Chondrocyte (in vitro differentiated cells): ENCODE measurements at regions not wholly inside any gene's neighbourhood (a gene's known extent, or its start where the extent isn't known, plus 50 kb on each side); places are given as distances from the start of the nearest gene placed in this dataset.

Experiments
- DNase-seq: peaks from one replicate; pipeline ENCODE4 v3.0.0; 2021; ENCODE audit warnings: mixed read lengths, low spot score
- H3K27ac Mint-ChIP-seq: one replicate; pipeline ENCODE4 v1.8.0; 2021; ENCODE audit warnings: mild to moderate bottlenecking, moderate library complexity, mixed read lengths; ENCODE audit not compliant: unreplicated experiment
- H3K27me3 Mint-ChIP-seq: 2 replicates; pipeline ENCODE4 v1.8.0; 2021; ENCODE audit warnings: low read depth, mixed read lengths
- H3K36me3 Mint-ChIP-seq: 2 replicates; pipeline ENCODE4 v1.8.0; 2021; ENCODE audit warnings: low read depth, mixed read lengths
- H3K4me1 Mint-ChIP-seq: 2 replicates; pipeline ENCODE4 v1.8.0; 2021; ENCODE audit warnings: low read depth, mild to moderate bottlenecking, mixed read lengths
- H3K4me3 Mint-ChIP-seq: one replicate; pipeline ENCODE4 v1.8.0; 2021; ENCODE audit warnings: mild to moderate bottlenecking, moderate library complexity, mixed read lengths; ENCODE audit not compliant: unreplicated experiment
- H3K9me3 Mint-ChIP-seq: 2 replicates; pipeline ENCODE4 v1.8.0; 2021; ENCODE audit warnings: low read depth, mixed read lengths
- TF ChIP-seq, protein P1 (sequence below): fragments of 200-600 bp; sonication (generic); IDR thresholded peaks from 2 replicates; pipeline ENCODE4 v1.5.0; 2021; ENCODE audit warnings: antibody characterized with exemption, mild to moderate bottlenecking, moderate library complexity

GRCh38 chr16:73545755-73546154, 497.8 kb upstream of the ZFHX3 start:
- peaks cover 28% of the 10 kb centered on the region for H3K4me1 Mint-ChIP-seq
- no peak overlapping the region for H3K4me3 Mint-ChIP-seq
- H3K27me3 Mint-ChIP-seq, result peaks cover 17% of the 10 kb centered on the region
- DNase-seq, result no peak
- no peaks in the 10 kb centered on the region for H3K9me3 Mint-ChIP-seq
- H3K36me3 Mint-ChIP-seq, result no peaks in the 10 kb centered on the region
- TF ChIP-seq, protein P1, sequence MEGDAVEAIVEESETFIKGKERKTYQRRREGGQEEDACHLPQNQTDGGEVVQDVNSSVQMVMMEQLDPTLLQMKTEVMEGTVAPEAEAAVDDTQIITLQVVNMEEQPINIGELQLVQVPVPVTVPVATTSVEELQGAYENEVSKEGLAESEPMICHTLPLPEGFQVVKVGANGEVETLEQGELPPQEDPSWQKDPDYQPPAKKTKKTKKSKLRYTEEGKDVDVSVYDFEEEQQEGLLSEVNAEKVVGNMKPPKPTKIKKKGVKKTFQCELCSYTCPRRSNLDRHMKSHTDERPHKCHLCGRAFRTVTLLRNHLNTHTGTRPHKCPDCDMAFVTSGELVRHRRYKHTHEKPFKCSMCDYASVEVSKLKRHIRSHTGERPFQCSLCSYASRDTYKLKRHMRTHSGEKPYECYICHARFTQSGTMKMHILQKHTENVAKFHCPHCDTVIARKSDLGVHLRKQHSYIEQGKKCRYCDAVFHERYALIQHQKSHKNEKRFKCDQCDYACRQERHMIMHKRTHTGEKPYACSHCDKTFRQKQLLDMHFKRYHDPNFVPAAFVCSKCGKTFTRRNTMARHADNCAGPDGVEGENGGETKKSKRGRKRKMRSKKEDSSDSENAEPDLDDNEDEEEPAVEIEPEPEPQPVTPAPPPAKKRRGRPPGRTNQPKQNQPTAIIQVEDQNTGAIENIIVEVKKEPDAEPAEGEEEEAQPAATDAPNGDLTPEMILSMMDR, result no peak
- no peak overlapping the region for H3K27ac Mint-ChIP-seq

- Mint-ChIP-seq H3K27ac (no peak overlapping the region), H3K4me1 (peaks cover 28% of the 10 kb centered on the region), H3K9me3 (no peaks in the 10 kb centered on the region), H3K36me3 (no peaks in the 10 kb centered on the region), H3K4me3 (no peak overlapping the region), H3K27me3 (peaks cover 17% of the 10 kb centered on the region)
- no peak for DNase-seq
- TF ChIP-seq, protein P1, result no peak
Measured at GRCh38 chr16:73545290-73545689, 497.4 kb upstream of the ZFHX3 start.

DNA sequence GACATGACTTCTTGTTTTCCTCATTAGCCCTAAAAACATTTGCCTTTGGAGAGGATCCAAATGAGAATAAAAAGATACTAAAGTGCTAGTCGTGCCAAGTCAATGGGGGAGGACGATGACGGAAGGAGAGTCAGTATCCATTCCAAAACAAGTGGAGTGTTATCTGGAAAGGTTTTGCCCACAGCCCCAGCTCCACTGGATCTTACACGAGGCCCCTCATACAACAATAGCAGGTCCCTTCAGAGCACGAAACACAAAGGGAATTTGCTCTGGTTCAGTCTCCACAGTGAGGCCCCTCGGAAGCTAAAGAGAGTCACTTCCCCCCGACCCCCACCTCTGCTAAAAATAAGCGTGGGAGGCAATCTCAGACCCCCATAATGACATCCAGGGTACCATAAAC, 496.9 kb upstream of the ZFHX3 start:
- Mint-ChIP-seq H3K27me3 (peaks cover 17% of the 10 kb centered on the region), H3K27ac (no peak overlapping the region), H3K9me3 (no peaks in the 10 kb centered on the region), H3K4me3 (no peak overlapping the region), H3K4me1 (peaks cover 28% of the 10 kb centered on the region), H3K36me3 (no peaks in the 10 kb centered on the region)
- no peak for DNase-seq
- TF ChIP-seq, protein P1, result no peak

DNA sequence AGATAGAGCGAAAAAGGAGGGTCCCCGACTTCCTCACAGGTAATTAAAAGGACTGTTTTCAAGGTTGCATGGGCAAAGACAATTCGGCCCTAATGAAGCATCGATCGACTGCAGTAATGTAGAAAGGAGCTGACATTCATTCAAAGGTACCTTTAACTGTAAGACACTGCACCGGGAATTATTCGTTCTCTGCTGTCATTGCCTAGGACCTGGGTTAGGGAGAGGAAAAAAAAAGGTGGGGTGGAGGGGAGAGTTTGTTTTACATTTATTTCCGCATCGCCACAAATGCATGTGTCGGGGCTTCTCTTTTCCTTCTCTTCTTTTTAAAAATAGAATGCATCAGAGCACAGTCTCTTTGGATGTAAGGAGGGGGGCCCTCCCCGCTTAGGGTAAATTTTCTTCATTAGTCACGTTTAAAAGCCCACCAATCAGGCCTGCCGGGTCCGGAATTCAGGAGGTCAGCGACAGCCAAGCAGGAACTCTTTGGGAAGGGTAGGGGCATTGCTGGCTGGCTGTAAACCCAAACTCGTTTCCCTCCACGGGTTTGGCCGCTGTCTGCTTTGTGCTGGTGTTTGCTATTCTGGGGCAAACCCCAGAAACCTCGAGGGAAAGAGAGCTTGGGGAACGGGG, 496.2 kb upstream of the ZFHX3 start:
- no peak overlapping the region for H3K4me3 Mint-ChIP-seq
- no peaks in the 10 kb centered on the region for H3K36me3 Mint-ChIP-seq
- TF ChIP-seq, protein P1, result no peak
- H3K27me3 Mint-ChIP-seq, result peaks cover 17% of the 10 kb centered on the region
- no peaks in the 10 kb centered on the region for H3K9me3 Mint-ChIP-seq
- no peak overlapping the region for H3K27ac Mint-ChIP-seq
- H3K4me1 Mint-ChIP-seq, result peaks cover 22% of the 10 kb centered on the region
- DNase-seq, result no peak

- TF ChIP-seq, protein P1, result no peak
- H3K27ac Mint-ChIP-seq, result no peak overlapping the region
- H3K4me3 Mint-ChIP-seq, result no peak overlapping the region
- H3K36me3 Mint-ChIP-seq, result no peaks in the 10 kb centered on the region
- no peaks in the 10 kb centered on the region for H3K9me3 Mint-ChIP-seq
- H3K4me1 Mint-ChIP-seq, result peaks cover 22% of the 10 kb centered on the region
- H3K27me3 Mint-ChIP-seq, result peaks cover 17% of the 10 kb centered on the region
- DNase-seq, result no peak
Measured at GRCh38 chr16:73543331-73543969, 495.5 kb upstream of the ZFHX3 start.
